K562 (cell line): ENCODE measurements at regions not wholly inside any gene's neighbourhood (a gene's known extent, or its start where the extent isn't known, plus 50 kb on each side); places are given as distances from the start of the nearest gene placed in this dataset.

Experiments
- ATAC-seq: fragments of 200-7000 bp; cut with Tn5 transposase; 3 replicates; pipeline ENCODE4 v1.9.1; 2020; ENCODE audit warnings: moderate library complexity
- BruUV-seq: library from RNA; stranded (reverse); fragments of 400-500 nt; replicated peaks from 2 replicates; lab custom pipeline; 2021; lab: Mats Ljungman, UMichigan
- CTCF ChIA-PET: fragments of 300-600 bp; formaldehyde crosslinking; extraction: SDS; loops from one replicate; lab custom pipeline; 2021; ENCODE audit warnings: low intra/inter-chr PET ratio; lab: Yijun Ruan, JAX
- POLR2A ChIA-PET: fragments of 300-600, 350-650 bp; sonication (Branson Sonifier 250); formaldehyde crosslinking; extraction: SDS; loops from one replicate; lab custom pipeline; 2021; ENCODE audit warnings: antibody characterized with exemption, inconsistent platforms; lab: Yijun Ruan, JAX
- DNase-seq, 4 experiments: peaks; one replicate each; pipeline versions ENCODE4 v3.0.0 to v3.0.0-alpha.2; 2011 to 2018; ENCODE audit warnings: low spot score in 3 of 4, mixed read lengths in 3 of 4; ENCODE audit errors: extremely low read depth in 1 of 4
- FAIRE-seq: peaks from 2 replicates; lab custom pipeline; 2011; peaks lifted over from hg19 to GRCh38; lab: Jason Lieb, UNC
- H2AFZ ChIP-seq: 2 replicates; pipeline ENCODE4 v1.6.0; 2011; ENCODE audit warnings: low read depth, low read length, control low read depth, inconsistent platforms
- H3K27ac ChIP-seq: fragments of 200-600 bp; 3 replicates; pipeline ENCODE4 v1.8.0; 2011; ENCODE audit warnings: low read depth, mild to moderate bottlenecking, control low read depth, inconsistent platforms, low read length, moderate library complexity, mixed read lengths; ENCODE audit errors: extremely low read depth
- H3K27me3 ChIP-seq, 2 experiments: fragments of 300-600 bp in 1 of 2; 2 replicates in 1 of 2; 3 replicates in 1 of 2; pipeline versions ENCODE4 v1.6.0 to v1.8.0; 2011; ENCODE audit warnings: inconsistent platforms in 2 of 2, low read length in 2 of 2, mild to moderate bottlenecking in 1 of 2, mixed read lengths in 1 of 2, moderate library complexity in 1 of 2; ENCODE audit not compliant: control insufficient read depth in 2 of 2, insufficient read depth in 2 of 2
- H3K36me3 ChIP-seq: fragments of 300-600 bp; 3 replicates; pipeline ENCODE4 v1.8.0; 2011; ENCODE audit warnings: mild to moderate bottlenecking, low read length, inconsistent platforms; ENCODE audit not compliant: control insufficient read depth, insufficient read depth
- H3K4me1 ChIP-seq, 2 experiments: fragments of 200-600 bp in 1 of 2; replicated peaks in 1 of 2; 2 replicates in 1 of 2; 3 replicates in 1 of 2; pipeline versions ENCODE4 v1.5.1 to v1.8.0; 2011; ENCODE audit warnings: inconsistent platforms in 2 of 2, low read length in 2 of 2, mild to moderate bottlenecking in 1 of 2, mixed read lengths in 1 of 2, moderate library complexity in 1 of 2; ENCODE audit not compliant: control insufficient read depth in 2 of 2, insufficient read depth in 2 of 2
- H3K4me2 ChIP-seq: 2 replicates; pipeline ENCODE4 v1.6.1; 2011; ENCODE audit warnings: low read length, control low read depth, inconsistent platforms, mixed read lengths; ENCODE audit not compliant: insufficient read depth
- H3K4me3 ChIP-seq: fragments of 200-600 bp; sonication (generic), shearing (Covaris generic); 2 replicates; pipeline ENCODE4 v1.5.1; 2016; ENCODE audit warnings: control low read depth, inconsistent platforms
- H3K79me2 ChIP-seq: fragments of 200-600 bp; 3 replicates; pipeline ENCODE4 v1.8.0; 2011; ENCODE audit warnings: low read length, inconsistent platforms; ENCODE audit not compliant: control insufficient read depth, insufficient read depth
- H3K9ac ChIP-seq, 2 experiments: 2 replicates each; pipeline versions ENCODE4 v1.6.0 to v1.6.1; 2011; ENCODE audit warnings: low read depth in 2 of 2, low read length in 2 of 2, control low read depth in 1 of 2, inconsistent platforms in 1 of 2, mild to moderate bottlenecking in 1 of 2, mixed read lengths in 1 of 2; ENCODE audit not compliant: insufficient read depth in 1 of 2
- H3K9me1 ChIP-seq: one replicate; pipeline ENCODE4 v1.6.0; 2011; ENCODE audit warnings: inconsistent platforms, mild to moderate bottlenecking, low read length, moderate library complexity; ENCODE audit not compliant: control insufficient read depth, insufficient read depth
- H3K9me3 ChIP-seq: replicated peaks from 2 replicates; pipeline ENCODE4 v1.5.1; 2011; ENCODE audit warnings: low read depth, low read length, inconsistent platforms; ENCODE audit not compliant: control insufficient read depth, insufficient read depth
- H4K20me1 ChIP-seq: replicated peaks from 2 replicates; pipeline ENCODE4 v1.6.1; 2011; ENCODE audit warnings: low read length, inconsistent platforms, mixed read lengths; ENCODE audit not compliant: control insufficient read depth, insufficient read depth
- C11orf30 ChIP-seq: fragments of 450-650 bp; IDR thresholded peaks from 2 replicates; pipeline ENCODE4 v1.6.1; 2016; ENCODE audit warnings: low read depth, mild to moderate bottlenecking
- CTBP1 ChIP-seq: fragments of 450-650 bp; IDR thresholded peaks from 2 replicates; pipeline ENCODE4 v1.6.1; 2016; ENCODE audit warnings: borderline replicate concordance
- FUS ChIP-seq: fragments of 200-400 bp; formaldehyde crosslinking; optimal IDR thresholded peaks from 2 replicates; pipeline ENCODE3; 2017; ENCODE audit warnings: low read depth, low read length
- GABPB2 ChIP-seq: fragments of 250-450 bp; sonication (Bioruptor Pico); conservative IDR thresholded peaks from 2 replicates; pipeline ENCODE4 v1.5.1; 2021; ENCODE audit warnings: mild to moderate bottlenecking
- NUFIP1 ChIP-seq: fragments of 450-650 bp; IDR thresholded peaks from 2 replicates; pipeline ENCODE4 v1.6.1; 2018; ENCODE audit not compliant: partially characterized antibody
- RUNX1 ChIP-seq: sonication (generic); IDR thresholded peaks from 2 replicates; pipeline ENCODE4 v1.6.1; 2016; ENCODE audit warnings: antibody characterized with exemption, low read depth
- YY1 ChIP-seq, 3 experiments: IDR thresholded peaks; 2 replicates each; pipeline ENCODE4 v1.6.1; 2011; ENCODE audit warnings: low read length in 2 of 3, mild to moderate bottlenecking in 2 of 3, moderate library complexity in 2 of 3, borderline replicate concordance in 1 of 3, control low read depth in 1 of 3, low read depth in 1 of 3; ENCODE audit not compliant: insufficient read depth in 3 of 3, insufficient replicate concordance in 2 of 3, control insufficient read depth in 1 of 3, insufficient read length in 1 of 3; ENCODE audit errors: extremely low read depth in 1 of 3
- ZNF24 ChIP-seq: fragments of 450-650 bp; IDR thresholded peaks from 2 replicates; pipeline ENCODE4 v1.6.1; 2016
- ZNF445 ChIP-seq: fragments of 250-450 bp; sonication (Bioruptor Pico); IDR thresholded peaks from 2 replicates; pipeline ENCODE4 v1.4.0; 2020; ENCODE audit warnings: low read depth, mild to moderate bottlenecking, moderate library complexity
- ZNF584 ChIP-seq: fragments of 200-800 bp; sonication (Bioruptor generic); IDR thresholded peaks from 2 replicates; pipeline ENCODE4 v1.6.1; 2016; ENCODE audit warnings: low read depth, mild to moderate bottlenecking, missing genetic modification characterization, missing compliant biosample characterization
- ZNF780A ChIP-seq: fragments of 250-450 bp; sonication (Bioruptor Pico); IDR thresholded peaks from 2 replicates; pipeline ENCODE4 v1.5.0; 2021; ENCODE audit warnings: mild to moderate bottlenecking
- WGBS: fragments of 100-300 bp; shearing (Covaris generic); methylation state at CpG from one replicate; pipeline ENCODE4 v1.1.6; 2016; ENCODE audit warnings: low coverage, mixed read lengths; ENCODE audit not compliant: insufficient coverage; ENCODE audit errors: missing lambda C conversion rate; 5-methylcytosine and 5-hydroxymethylcytosine counted together
- in situ Hi-C: fragments of 300-500 bp; cut with MboI; formaldehyde crosslinking; loops from 4 replicates; pipeline ENCODE4 v1.15.0; 2018; ENCODE audit warnings: inconsistent platforms, mixed read lengths
- intact Hi-C: fragments of 100-400 bp; cut with micrococcal nuclease; formaldehyde crosslinking; loops from 2 replicates; pipeline ENCODE4 v1.14.2; 2022
- TF ChIP-seq, protein P1 (sequence below): fragments of 450-650 bp; IDR thresholded peaks from 2 replicates; pipeline ENCODE4 v1.6.1; 2018; ENCODE audit warnings: mild to moderate bottlenecking, low read depth; ENCODE audit not compliant: partially characterized antibody
- TF ChIP-seq, protein P2 (sequence below): fragments of 450-650 bp; IDR thresholded peaks from 2 replicates; pipeline ENCODE4 v1.6.1; 2016; ENCODE audit warnings: missing biosample characterization, missing genetic modification characterization
- TF ChIP-seq, protein P3 (sequence below): fragments of 450-650 bp; formaldehyde crosslinking; IDR thresholded peaks from 2 replicates; pipeline ENCODE4 v1.4.0; 2020; ENCODE audit warnings: mild to moderate bottlenecking, mixed read lengths

DNA sequence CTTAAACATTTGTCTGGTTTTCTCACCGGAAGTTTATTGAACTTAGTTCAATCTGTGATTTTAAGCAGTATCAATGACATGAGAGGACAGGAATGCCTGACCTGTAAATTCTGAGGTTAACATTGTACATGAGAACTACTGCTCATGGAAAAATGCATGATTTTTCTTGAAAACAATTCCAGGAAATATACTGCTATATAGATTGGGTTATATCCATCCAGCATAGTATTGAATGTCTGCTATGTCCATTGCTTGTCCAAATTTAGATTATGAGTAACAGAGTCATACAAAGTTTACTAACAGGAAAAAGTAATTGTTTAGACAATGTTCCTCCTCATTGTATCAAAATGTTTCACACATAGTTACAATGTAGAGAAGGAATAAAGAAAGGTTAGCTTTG, 606.8 kb downstream of the DACH1 start:
- Histone ChIP-seq H3K27me3 (no peaks in the 10 kb centered on the region), H4K20me1 (no peaks in the 10 kb centered on the region), H3K79me2 (no peaks in the 10 kb centered on the region), H3K9ac (no peak overlapping the region), H3K27ac (no peak overlapping the region), H3K4me3 (no peak overlapping the region), H3K9me3 (no peaks in the 10 kb centered on the region), H3K4me1 (no peaks in the 10 kb centered on the region), H3K9me1 (no peaks in the 10 kb centered on the region), H3K36me3 (no peaks in the 10 kb centered on the region), H2AFZ (no peak overlapping the region), H3K4me2 (no peak overlapping the region)
- WGBS: 0% methylated on average over 1 of the region's 1 CpG
- DNase-seq (no peak), ATAC-seq (no peak), FAIRE-seq (no peak)
- POLR2A ChIA-PET: no interaction called here
- no TSS peak for BruUV-seq
- in situ Hi-C loops: no loop called here
- TF ChIP-seq C11orf30: no peak
- TF ChIP-seq ZNF780A (CRISPR knock-in tag): no peak
- TF ChIP-seq NUFIP1: no peak
- TF ChIP-seq YY1 (IDR thresholded peaks at IDR 0.05; ENCODE audit: borderline replicate concordance in 1 of 3, control insufficient read depth in 1 of 3, extremely low read depth in 1 of 3, insufficient read depth in 3 of 3, insufficient read length in 1 of 3, insufficient replicate concordance in 2 of 3, low read depth in 1 of 3, low read length in 2 of 3): no peak
- TF ChIP-seq ZNF24: no peak
- TF ChIP-seq CTBP1: no peak
- no peak for TF ChIP-seq ZNF445 (CRISPR knock-in tag)
- TF ChIP-seq FUS: no peak
- TF ChIP-seq, protein P1, sequence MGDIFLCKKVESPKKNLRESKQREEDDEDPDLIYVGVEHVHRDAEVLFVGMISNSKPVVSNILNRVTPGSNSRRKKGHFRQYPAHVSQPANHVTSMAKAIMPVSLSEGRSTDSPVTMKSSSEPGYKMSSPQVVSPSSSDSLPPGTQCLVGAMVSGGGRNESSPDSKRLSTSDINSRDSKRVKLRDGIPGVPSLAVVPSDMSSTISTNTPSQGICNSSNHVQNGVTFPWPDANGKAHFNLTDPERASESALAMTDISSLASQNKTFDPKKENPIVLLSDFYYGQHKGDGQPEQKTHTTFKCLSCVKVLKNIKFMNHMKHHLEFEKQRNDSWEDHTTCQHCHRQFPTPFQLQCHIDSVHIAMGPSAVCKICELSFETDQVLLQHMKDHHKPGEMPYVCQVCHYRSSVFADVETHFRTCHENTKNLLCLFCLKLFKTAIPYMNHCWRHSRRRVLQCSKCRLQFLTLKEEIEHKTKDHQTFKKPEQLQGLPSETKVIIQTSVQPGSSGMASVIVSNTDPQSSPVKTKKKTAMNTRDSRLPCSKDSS: no peak
- TF ChIP-seq, protein P2, sequence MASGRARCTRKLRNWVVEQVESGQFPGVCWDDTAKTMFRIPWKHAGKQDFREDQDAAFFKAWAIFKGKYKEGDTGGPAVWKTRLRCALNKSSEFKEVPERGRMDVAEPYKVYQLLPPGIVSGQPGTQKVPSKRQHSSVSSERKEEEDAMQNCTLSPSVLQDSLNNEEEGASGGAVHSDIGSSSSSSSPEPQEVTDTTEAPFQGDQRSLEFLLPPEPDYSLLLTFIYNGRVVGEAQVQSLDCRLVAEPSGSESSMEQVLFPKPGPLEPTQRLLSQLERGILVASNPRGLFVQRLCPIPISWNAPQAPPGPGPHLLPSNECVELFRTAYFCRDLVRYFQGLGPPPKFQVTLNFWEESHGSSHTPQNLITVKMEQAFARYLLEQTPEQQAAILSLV (tag): no peak
- TF ChIP-seq, protein P3, sequence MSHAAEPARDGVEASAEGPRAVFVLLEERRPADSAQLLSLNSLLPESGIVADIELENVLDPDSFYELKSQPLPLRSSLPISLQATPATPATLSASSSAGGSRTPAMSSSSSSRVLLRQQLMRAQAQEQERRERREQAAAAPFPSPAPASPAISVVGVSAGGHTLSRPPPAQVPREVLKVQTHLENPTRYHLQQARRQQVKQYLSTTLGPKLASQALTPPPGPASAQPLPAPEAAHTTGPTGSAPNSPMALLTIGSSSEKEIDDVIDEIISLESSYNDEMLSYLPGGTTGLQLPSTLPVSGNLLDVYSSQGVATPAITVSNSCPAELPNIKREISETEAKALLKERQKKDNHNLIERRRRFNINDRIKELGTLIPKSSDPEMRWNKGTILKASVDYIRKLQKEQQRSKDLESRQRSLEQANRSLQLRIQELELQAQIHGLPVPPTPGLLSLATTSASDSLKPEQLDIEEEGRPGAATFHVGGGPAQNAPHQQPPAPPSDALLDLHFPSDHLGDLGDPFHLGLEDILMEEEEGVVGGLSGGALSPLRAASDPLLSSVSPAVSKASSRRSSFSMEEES (CRISPR knock-in tag): no peak
- TF ChIP-seq GABPB2 (CRISPR knock-in tag): no peak
- TF ChIP-seq RUNX1: no peak
- no peak for TF ChIP-seq ZNF584 (CRISPR knock-in tag)
- intact Hi-C loops: no loop called here
- CTCF ChIA-PET: no interaction called here
